Stimulated activated CD8-positive, alpha-beta memory T cell treated with anti-CD3 and anti-CD28 coated beads, Interleukin-12 subunit alpha, Interleukin-12 subunit beta, amount 100 ng/mL, for 1 hour (primary cell): ENCODE measurements at regions not wholly inside any gene's neighbourhood (a gene's known extent, or its start where the extent isn't known, plus 50 kb on each side); places are given as distances from the start of the nearest gene placed in this dataset.

ENCODE experiments used
- DNase-seq: peaks from one replicate; pipeline ENCODE4 v3.0.0-alpha.2; 2020; ENCODE audit warnings: low read depth

DNA sequence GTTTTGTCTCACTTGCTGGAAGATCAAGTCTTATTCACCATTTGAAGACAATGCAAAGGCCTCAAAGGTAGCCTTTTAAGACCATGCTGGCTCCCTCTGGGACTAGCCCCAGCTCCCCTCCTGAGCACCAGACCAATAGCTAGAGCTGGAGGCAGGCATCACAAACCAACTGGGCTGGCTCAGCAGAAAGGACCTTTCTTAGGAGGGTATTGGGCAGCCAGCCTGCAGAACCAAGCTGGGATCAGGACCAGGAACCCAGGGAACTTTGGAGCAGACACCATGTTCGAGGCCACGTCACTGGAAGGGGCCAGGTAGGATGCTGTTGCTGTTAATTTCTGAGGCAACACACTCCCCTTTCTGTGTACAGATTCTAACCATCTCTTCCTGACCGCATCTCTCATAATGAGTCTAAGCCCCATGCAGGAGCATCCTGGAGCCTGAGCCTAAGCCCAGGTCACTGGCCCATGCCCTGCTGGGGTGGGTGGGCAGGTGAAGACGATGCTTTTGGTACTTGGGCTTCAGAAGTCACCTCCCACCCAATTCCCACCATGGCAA, 81.4 kb upstream of the KLF13 start:
- DNase-seq = no peak

DNA sequence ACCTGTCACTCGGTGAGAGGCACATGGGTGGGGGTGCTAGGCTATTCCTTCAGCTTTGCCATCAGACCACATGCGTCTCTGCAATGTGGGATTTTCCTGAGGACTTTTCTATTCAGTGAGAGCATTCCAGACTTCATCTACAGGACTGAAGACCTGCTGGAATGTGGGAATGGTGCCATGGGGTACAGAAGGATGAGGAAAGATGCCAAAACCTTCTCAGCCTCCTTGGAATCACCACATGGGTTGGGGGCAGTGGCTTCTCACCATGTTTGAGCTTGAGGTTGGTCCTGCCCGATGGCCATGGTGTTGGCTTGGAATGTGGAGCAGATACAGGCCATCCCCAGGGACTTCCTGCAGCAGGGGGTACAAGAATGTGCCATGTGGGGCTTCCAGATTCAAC, 80.9 kb upstream of the KLF13 start:
- DNase-seq = no peak

DNA sequence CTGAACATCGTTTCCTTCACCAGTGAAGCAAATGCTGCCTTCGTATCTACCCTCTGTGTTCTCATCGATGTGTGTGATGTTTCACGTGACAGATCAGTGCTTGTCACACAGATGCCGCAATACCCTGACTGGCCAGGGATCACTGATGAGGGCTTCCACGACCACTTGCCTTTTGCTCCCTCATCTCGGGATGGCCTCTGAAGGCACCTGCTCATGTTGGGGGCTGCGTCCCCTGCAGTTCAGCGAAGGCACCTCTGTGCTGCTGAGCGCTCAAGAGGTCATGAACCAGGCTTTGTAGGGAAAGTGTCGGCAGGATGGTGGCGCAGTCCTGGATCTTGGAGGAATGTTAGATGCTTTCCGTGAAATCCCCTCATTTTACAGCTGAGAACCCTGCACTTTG, 79.2 kb upstream of the KLF13 start:
- no peak for DNase-seq

DNA sequence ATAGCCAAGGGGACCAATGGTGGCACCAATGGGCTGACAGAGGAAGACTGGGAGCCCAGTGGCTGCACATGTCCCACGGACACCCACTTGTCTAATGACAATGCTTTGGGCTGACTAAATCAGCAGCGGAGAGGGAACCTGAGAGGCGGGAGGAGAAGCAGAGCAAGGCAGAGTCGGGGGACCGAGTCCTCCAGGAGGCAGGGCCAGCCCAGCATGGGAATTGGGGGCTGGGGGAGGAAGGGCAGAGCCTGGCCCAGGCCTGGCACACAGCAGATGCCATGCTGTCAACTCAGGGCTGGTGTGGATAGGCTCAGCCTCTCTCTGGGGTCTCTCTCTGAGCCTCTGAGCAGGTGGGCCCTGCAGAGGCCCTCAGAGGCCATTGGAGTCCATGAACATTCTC, 78.4 kb upstream of the KLF13 start:
- no peak for DNase-seq

DNA sequence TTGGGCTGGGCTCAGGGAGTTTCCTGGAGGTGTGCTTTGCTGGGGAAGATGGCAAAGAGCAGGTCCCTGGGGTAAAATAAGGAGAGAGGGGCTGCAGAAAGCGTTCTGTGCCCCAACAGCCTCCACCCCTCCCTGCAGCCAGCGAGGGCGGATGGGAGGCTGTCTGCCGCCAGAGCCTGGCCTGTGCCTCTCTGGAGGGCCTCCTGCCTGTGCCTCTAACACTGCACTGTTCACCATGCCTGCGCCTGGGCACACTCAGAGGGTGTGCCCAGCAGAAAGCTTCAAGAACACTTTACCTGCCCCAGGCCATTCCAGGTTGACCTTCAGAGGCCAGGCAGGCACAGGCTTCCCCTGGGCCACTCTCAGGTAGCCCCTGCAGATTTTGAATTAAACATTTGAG, 77.7 kb upstream of the KLF13 start:
- no peak for DNase-seq

DNA sequence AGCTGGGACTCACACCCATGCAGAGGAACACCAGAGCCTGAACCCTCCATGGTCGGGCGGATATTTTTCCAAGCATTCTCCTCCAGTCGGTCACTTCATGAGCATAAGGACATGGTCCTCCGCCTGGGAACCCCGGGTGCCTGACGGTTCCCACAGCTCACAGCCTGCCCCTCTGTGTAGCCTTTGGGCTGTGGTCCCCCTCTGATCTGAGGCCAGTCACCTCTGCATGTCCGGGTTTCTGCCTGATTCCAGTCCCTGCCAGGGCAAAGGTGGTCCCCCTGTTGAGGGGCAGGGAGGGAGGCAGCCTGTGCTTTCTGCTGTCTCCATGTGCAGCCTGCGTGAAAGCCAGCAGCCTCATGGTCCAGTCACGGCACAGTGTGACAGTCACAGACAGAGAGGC, 76.6 kb upstream of the KLF13 start:
- no peak for DNase-seq

DNA sequence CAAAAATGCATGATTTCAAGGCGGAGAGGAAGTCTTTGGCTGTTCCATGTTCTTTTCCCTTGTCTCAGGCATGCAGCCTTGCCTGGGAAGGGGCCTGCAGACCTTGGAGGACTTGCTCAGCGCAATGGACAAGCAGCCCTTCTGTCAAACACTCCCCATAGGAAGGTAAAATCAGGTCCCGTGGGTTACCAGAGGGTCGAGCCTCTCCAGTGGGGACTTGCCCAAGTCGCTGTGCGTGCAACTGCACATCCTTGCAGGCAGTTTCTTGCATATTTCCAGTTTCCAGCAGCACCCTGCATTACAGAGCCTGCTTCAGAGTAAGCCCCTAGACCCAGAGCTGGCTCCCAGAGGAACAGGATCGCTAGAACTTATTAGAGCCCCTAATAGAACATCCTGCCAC, 75.5 kb upstream of the KLF13 start:
- DNase-seq = no peak

DNA sequence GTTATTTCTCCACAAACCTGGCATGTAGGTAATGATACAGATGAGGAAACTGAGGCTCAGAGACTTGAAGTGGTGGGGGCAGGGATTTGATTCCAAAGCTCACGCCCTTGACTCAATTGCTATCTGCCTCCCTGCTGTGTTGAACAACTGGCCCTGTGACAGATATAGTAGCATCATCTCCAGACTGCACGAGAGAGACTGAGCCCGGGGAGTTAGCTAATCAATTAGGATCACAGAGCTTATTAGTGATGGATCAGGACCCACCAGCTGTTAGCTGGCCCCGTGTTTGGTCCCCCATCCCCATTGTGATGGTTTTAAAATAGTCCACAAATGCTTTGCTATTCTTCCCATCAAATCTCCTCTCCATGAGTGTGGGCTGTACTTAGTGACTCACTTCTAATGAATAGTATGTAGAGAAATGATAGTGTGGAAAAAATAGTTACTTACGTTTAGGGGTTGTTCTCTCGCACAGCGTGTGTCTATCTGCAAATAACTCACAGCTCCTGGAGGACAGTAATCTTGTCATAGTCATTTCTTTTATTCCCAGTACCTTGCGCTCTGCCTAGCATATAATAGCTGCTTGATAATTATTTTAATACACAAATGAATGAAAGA, 74.4 kb upstream of the KLF13 start:
- no peak for DNase-seq

DNA sequence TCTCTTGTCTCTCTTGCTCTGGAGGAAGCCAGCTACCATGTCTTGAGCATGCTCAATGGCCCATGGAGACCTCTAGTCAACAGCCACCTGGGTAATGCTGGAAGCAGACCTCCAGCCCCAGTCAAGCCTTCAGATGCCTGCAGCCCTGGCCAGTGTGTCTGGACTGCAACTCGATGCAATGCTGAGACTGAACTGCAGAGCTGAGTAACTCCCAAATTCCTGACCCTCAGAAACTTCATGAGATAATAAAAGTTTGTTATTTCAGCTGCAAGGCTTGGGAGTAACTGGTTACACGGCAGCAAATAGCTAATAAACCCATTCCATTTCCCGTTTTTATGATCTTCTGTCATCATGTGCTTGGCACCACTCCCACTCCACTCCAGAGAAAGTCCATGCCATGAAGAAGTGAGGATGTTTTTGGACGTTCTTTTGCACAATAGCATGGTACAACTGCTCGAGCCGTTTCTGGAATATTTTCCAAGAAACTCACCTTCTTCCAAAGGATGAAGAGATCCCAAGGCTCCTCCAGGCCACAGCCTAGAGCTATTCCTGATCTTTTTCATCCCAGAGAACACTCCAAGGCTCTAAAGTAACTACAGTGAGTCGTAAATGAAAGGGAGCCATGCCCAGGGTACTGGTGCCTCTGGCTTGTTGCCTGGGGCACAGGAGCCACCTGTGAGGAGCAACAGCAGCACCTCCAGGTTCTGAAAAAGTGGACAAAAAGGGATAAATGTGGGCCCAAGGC, 72.0 kb upstream of the KLF13 start:
- no peak for DNase-seq

DNA sequence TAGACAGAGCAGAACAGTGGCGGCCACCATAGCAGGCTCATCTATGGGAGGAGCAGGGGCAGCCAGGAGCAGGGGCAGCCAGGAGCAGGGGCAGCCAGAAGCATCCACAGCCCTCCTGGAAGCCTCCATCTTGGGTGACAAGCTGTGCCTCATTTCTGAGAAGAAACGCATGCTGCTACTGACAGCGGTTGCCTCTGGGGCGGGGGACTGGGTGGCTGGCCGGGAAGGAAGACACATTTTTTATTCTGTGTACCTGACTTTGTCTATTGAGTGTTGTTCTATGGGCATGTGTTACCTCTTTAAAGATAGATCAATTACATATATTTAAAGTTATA, 71.5 kb upstream of the KLF13 start:
- DNase-seq = no peak

DNA sequence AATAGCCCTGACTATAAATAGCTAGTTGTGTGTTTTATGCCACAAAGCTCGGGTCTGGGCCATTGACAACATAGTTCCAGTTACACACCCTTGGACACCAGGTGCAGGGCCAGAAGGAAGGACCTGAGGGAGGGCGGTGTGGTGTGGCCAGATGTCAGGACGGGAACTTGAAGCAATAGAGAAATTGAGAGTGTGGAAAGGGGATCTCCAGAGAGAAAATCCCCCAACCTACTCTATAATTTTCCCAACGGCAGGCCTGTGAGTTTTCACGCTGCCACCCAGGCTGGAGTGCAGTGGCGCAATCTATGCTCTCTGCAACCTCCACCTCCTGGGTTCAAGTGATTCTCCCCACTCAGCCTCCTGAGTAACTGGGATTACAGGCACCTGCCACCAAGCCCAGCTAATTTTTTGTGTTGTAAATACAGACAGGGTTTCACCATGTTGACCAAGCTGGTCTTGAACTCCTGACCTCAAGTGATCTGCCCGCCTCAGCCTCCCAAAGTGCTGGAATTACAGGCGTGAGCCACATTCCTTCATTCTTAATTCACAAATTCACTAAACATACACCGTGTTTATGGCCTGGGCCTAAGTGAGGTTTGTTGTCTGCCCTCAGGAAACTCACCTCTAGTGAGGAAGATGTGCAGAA, 70.8 kb upstream of the KLF13 start:
- DNase-seq = no peak

DNA sequence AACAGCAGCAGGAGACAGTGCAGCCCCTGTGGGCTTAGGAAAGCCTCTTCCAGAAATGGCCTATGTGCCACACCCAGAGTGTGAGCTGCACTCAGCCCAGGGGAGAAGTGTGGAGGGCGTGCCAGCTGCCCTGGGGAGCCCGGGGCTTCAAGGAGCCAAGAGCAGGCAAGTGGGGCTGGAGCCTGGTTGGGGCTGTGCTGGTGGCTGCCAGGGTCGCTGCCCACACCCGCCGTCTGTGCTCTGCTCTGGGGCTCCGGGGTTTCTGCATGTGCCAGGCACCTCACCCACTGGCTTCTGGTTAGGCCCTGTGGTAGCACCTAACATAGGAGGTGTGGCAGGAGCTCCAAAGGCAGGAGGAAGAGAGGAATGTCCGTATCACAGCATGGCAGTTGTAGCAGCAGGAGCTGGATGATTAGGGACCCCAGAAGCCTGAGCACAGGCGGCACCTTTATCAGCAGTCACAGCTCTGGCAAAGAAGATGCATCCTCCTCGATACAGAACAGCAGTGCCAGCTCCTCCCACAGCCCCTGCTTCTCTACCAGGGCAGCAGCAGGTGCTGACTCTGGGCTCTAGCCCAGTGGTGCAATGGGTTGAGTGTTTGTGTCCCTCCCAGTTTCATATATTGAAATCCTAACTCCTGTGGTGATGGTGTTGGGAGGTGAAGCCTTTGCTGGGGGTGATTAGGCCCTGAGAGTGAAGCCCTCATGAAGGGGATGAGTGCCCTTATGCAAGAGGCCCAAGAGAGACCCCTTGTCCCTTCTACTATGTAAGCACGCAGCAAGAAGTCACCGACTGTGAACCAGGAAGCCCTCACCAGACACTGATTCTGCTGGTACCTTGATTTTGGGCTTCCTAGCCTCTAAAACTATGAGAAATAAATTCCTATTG, 70.0 kb upstream of the KLF13 start:
- no peak for DNase-seq

DNA sequence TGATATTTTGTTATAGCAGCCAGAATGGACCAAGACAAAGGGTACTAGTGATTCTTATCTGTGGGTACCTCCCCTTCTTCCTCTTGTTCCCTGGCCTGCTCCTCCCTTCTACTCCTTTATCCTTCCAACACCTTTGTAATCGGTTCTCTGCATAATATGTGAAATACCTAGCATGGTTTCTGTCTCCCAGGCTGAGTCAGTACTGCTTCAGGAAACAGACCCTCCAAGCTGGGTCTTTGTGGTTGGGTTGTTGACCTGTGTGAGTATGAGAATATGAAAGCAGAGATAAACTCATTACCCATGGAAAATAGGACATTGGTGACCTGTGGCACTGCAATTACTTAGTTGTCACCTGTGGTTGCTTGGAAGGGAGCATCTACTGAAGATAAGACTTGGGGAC, 69.3 kb upstream of the KLF13 start:
- no peak for DNase-seq

DNA sequence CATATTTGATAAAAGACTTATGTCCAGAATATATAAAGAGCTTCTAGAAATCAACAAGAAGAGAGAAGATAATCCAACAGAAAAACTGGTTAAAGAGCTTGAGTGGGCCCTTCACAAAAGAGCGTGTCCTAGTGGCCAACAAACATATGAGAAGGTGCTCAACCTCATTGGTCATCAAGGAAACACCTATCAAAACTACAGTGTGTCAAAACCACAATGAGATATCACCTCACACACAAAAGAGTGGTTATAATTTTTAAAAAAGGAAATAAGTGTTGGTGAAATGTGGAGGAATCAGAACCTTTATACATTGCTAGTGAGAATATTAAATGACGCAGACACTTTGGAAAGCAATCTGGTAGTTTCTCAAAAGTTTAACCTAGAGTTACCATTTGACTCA, 68.4 kb upstream of the KLF13 start:
- DNase-seq = no peak

DNA sequence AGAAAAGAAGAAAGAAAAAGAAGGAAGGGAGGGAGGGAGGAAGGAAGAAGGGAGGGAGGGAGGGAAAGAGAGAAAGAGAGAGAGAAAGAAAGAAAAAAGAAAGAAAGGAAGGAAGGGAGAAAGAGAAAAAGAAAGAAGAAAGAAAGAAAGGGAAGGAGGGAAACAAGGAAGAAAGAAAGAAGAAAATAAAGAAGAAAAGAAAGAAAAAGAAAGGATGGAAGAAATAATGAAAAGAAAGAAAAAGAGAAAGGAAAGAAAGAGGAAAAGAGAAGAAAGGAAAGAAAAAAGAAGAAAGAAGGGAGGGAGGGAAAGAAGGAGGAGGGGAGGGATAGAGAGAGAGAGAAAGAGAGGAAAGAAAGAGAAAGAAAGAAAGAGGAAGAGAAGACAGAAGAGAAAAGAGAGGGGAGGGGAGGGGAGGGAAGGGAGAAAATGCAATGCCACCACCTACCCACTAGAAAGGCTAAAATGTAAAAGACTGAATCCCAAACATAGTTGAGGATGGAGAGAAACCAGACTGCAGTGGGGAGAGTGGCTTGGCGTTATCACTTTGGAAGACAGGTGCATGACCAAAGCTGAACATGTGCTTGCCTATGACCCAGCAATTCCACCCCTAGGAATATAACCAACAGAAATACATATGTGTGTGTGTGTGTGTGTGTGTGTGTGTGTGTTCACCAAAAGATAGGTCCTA, 66.9 kb upstream of the KLF13 start:
- DNase-seq = no peak

DNA sequence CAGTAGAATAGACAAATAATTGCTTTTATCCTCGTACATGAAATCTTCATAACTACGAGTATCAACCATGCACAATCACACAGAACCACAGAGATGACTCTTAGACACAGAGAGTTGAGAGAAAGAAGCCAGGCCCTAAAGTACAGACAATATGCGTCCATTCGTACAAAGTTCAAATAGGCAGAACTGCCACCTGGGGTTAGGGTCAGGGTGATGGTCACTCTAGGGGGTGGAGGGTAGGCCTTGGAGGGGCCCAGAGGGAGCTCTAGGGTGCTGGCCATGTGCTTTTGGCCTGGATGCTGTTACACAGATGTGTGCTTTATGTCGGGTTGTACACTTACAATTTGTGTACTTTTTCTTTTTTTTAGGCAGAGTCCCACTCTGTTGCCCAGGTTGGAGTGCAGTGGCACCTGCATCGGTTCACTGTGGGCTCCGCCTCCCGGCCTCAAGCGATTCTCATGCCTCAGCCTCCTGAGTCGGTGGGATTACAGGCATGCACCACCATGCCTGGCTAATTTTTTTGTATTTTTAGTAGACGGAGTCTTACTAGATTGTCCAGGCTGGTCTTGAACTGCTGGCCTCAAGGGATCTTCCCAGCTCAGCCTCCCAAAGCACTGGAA, 65.9 kb upstream of the KLF13 start:
- DNase-seq = no peak

DNA sequence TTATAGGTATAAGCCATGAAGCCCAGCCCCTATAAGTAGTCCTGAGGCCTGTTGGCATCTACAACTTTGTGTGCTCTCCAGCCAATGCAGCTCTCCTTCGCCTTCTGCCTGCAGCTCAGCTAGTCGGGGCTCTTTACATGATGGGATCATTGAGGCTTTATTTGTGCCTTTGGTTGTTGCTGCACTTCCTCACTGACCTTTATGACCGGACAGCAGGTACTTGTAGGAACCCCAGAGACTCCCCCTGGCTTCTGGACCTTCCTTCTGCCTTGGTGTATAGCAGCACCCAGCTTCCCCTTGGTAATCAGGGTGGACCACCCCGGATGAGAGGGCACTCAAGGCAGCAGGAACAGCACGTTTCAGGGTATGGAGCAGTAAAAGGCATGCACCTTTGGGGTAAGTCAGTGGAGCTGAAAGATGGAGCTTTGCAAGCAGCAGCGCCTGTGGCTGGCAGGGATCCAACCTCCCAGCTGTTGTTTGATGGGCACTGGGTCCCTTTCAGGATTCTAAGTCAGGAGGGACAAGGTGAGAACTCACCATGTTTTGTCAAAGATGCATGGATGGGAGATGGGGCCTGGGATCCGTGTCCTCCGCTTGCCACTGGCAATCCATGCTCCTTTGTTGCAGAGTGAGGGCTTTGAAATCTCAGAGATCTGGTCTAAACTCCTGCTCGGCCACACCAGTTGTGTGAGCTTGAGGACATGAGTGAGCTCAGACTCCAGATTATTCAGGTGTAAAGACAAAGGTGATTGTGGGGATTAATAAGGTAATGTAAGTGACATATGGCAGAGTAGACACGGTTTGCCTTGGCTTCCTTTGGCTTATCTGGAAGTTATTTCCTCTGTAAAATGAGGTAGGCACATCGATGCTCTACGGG, 65.1 kb upstream of the KLF13 start:
- DNase-seq = no peak

DNA sequence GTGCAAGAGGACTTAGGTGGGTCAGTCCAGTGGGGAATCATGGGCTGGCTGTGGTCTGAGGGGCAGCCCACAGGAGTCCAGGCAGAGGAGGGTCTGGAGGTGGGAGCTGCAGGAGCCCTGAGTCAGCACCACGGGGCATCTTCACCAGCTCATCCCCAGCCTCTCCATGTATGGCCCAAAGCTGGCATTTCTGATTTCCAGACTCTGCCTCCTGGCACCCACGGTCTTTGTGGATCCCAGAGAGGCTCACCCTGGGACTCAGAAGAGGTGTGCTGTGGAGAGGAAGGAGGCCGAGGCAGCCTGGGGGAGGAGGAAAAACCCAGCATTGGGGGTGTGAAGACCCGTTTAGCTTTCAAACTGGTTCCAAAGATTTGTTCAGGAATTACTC, 64.5 kb upstream of the KLF13 start:
- DNase-seq = no peak

DNA sequence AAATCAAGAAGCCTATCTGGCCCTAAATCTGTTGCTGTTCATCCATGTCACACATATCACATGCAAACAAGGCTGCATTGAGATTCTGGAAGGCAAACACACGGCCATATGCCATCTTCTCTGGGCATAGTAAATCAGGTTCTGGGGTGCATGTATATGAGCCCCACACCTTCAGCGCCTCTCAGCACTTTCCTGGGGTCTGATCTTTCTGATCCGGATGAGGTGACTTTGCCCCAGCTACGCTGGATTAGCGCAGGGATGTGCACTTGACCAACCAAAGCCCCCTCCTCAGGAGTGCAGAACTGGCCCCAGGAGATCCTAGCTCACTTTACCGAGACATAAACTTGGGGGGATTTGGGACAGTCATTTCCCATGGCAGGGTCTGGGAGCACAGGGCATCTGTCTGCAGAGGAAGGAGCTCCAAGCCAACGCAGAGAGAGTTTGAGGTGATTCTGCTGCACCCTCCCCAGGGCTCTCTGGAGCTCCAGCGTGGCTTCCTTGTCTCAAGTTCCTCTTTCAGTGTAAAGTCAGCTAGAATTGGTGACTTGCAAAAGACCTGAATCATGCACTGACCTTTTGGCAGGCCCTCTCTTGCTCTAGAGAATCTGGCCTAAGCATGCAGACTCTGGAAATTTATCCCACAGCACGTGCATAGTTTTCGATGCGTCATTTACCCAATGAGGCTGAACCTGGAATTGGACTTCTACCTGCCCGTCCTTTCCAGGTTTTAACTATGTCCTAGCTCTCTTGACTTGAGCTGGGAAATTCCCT, 63.5 kb upstream of the KLF13 start:
- no peak for DNase-seq
